Sigmoid colon (tissue), 6 donors: ENCODE measurements at regions not wholly inside any gene's neighbourhood (a gene's known extent, or its start where the extent isn't known, plus 50 kb on each side); places are given as distances from the start of the nearest gene placed in this dataset.

ENCODE experiments used
- DNase-seq: peaks from one replicate; pipeline ENCODE4 v3.0.0-alpha.2; 2019
- H3K27ac ChIP-seq, 4 donors: fragments of 200-600 bp; sonication (generic); one replicate each; pipeline ENCODE4 v1.5.1; 2016 to 2019; ENCODE audit warnings: mild to moderate bottlenecking in 1 of 4
- H3K27me3 ChIP-seq, 3 donors: fragments of 200-600 bp; sonication (generic); one replicate each; pipeline ENCODE4 v1.5.1; 2019; ENCODE audit warnings: mild to moderate bottlenecking in 1 of 3
- H3K36me3 ChIP-seq, 4 donors: fragments of 200-600 bp; sonication (generic); one replicate each; pipeline ENCODE4 v1.5.1; 2016 to 2019
- H3K4me1 ChIP-seq, 4 donors: fragments of 200-600 bp; sonication (generic); one replicate each; pipeline ENCODE4 v1.5.1; 2017 to 2019
- H3K4me3 ChIP-seq, 4 donors: fragments of 200-600 bp; sonication (generic); one replicate each; pipeline ENCODE4 v1.5.1; 2017 to 2019; ENCODE audit warnings: mild to moderate bottlenecking in 2 of 4, moderate library complexity in 1 of 4
- H3K9me3 ChIP-seq, 4 donors: fragments of 200-600 bp in 3 of 4; sonication (generic) in 3 of 4; one replicate each; pipeline versions ENCODE4 v1.5.1 to v1.6.1; 2013 to 2019
- CTCF ChIP-seq, 4 experiments: fragments of 450-650 bp in 3 of 4; fragments of 200-600 bp in 1 of 4; IDR thresholded peaks; one replicate each; pipeline ENCODE4 v1.5.1; 2016 to 2019; ENCODE audit warnings: antibody characterized with exemption in 4 of 4, mild to moderate bottlenecking in 3 of 4, moderate library complexity in 2 of 4
- EP300 ChIP-seq, 4 donors: sonication (generic); formaldehyde crosslinking; IDR thresholded peaks; one replicate each; pipeline ENCODE4 v1.6.1; 2017; ENCODE audit warnings: antibody characterized with exemption in 4 of 4
- POLR2A ChIP-seq, 2 donors: fragments of 450-650 bp; IDR thresholded peaks; one replicate each; pipeline ENCODE4 v1.6.1; 2016; ENCODE audit warnings: antibody characterized with exemption in 2 of 2, mild to moderate bottlenecking in 2 of 2, moderate library complexity in 2 of 2
- POLR2AphosphoS5 ChIP-seq, 4 donors: sonication (generic); formaldehyde crosslinking; IDR thresholded peaks; one replicate each; pipeline ENCODE4 v1.6.1; 2017; ENCODE audit warnings: antibody characterized with exemption in 4 of 4
- WGBS, 2 donors: extraction: QIAGEN DNeasy Blood & Tissue Kit; methylation state at CpG; one replicate each; pipeline ENCODE4 v1.1.7; 2013; 5-methylcytosine and 5-hydroxymethylcytosine counted together
- intact Hi-C: fragments of 100-400 bp; cut with DNase I; formaldehyde crosslinking; loops from one replicate; pipeline ENCODE4 v1.15.1; 2023
- donor health status: healthy with polysubstance abuse.
- donor health status: healthy.

- Histone ChIP-seq H3K4me1 (no peaks in the 10 kb centered on the region), H3K27ac (no peak overlapping the region), H3K36me3 (no peaks in the 10 kb centered on the region), H3K27me3 (no peaks in the 10 kb centered on the region), H3K4me3 (no peak overlapping the region), H3K9me3 (no peaks in the 10 kb centered on the region)
- WGBS, 2 donors = 56 to 78% methylated on average over 2 of the region's 2 CpGs
- TF ChIP-seq POLR2AphosphoS5 (IDR thresholded peaks at IDR 0.05) (no peak), CTCF (IDR thresholded peaks at IDR 0.05) (no peak), POLR2A (IDR thresholded peaks at IDR 0.05) (no peak), EP300 (IDR thresholded peaks at IDR 0.05) (no peak)
- intact Hi-C loops = no loop called here
- DNase-seq = no peak
These were observed 432.6 kb upstream of the SLC30A5 start for GRCh38 chr5:68661237-68661636.

- no peaks in the 10 kb centered on the region for H3K36me3 ChIP-seq
- no peak overlapping the region for H3K4me3 ChIP-seq
- no peaks in the 10 kb centered on the region for H3K4me1 ChIP-seq
- no peak overlapping the region for H3K27ac ChIP-seq
- H3K9me3 ChIP-seq = no peaks in the 10 kb centered on the region
- DNase-seq = no peak
- intact Hi-C loops = no loop called here
- no peaks in the 10 kb centered on the region for H3K27me3 ChIP-seq
- no peak for TF ChIP-seq POLR2A (IDR thresholded peaks at IDR 0.05)
- TF ChIP-seq EP300 (IDR thresholded peaks at IDR 0.05) = no peak
These were observed 431.0 kb upstream of the SLC30A5 start for GRCh38 chr5:68662804-68663307.

GRCh38 chr5:68669864-68670575 lies 423.8 kb upstream of the SLC30A5 start:
- Histone ChIP-seq H3K4me1 (no peaks in the 10 kb centered on the region), H3K27ac (no peak overlapping the region), H3K9me3 (no peaks in the 10 kb centered on the region), H3K4me3 (no peak overlapping the region), H3K36me3 (no peaks in the 10 kb centered on the region), H3K27me3 (no peaks in the 10 kb centered on the region)
- DNase-seq = no peak
- intact Hi-C loops = no loop called here
- TF ChIP-seq CTCF (IDR thresholded peaks at IDR 0.05) = no peak
- TF ChIP-seq EP300 (IDR thresholded peaks at IDR 0.05) = no peak
- no peak for TF ChIP-seq POLR2AphosphoS5 (IDR thresholded peaks at IDR 0.05)
- no peak for TF ChIP-seq POLR2A (IDR thresholded peaks at IDR 0.05)
- 69 to 89% methylated on average over 8 of the region's 8 CpGs for WGBS, 2 donors

GRCh38 chr5:68673106-68673822 lies 420.6 kb upstream of the SLC30A5 start:
- H3K27ac ChIP-seq = no peak overlapping the region
- H3K36me3 ChIP-seq = no peaks in the 10 kb centered on the region
- WGBS, 2 donors = 74 to 80% methylated on average over 8 of the region's 8 CpGs
- TF ChIP-seq CTCF (IDR thresholded peaks at IDR 0.05) (no peak), POLR2A (IDR thresholded peaks at IDR 0.05) (no peak), EP300 (IDR thresholded peaks at IDR 0.05) (no peak), POLR2AphosphoS5 (IDR thresholded peaks at IDR 0.05) (no peak)
- H3K4me1 ChIP-seq = no peaks in the 10 kb centered on the region
- H3K27me3 ChIP-seq = no peaks in the 10 kb centered on the region
- DNase-seq = no peak
- H3K4me3 ChIP-seq = peak overlapping the region in 2 of 4 donors; percentile 12 to 20
- intact Hi-C loops = no loop called here
- H3K9me3 ChIP-seq = no peaks in the 10 kb centered on the region

- intact Hi-C loops = no loop called here
- no peaks in the 10 kb centered on the region for H3K36me3 ChIP-seq
- H3K9me3 ChIP-seq = no peaks in the 10 kb centered on the region
- TF ChIP-seq POLR2AphosphoS5 (IDR thresholded peaks at IDR 0.05) (no peak), POLR2A (IDR thresholded peaks at IDR 0.05) (no peak)
- no peak for DNase-seq
- no peaks in the 10 kb centered on the region for H3K4me1 ChIP-seq
- 89 to 90% methylated on average over 6 of the region's 6 CpGs for WGBS, 2 donors
- no peak overlapping the region for H3K4me3 ChIP-seq
- no peak overlapping the region for H3K27ac ChIP-seq
- H3K27me3 ChIP-seq = no peaks in the 10 kb centered on the region
These were observed 420.0 kb upstream of the SLC30A5 start for GRCh38 chr5:68673823-68674180.
